A673 (cell line): ENCODE measurements at regions not wholly inside any gene's neighbourhood (a gene's known extent, or its start where the extent isn't known, plus 50 kb on each side); places are given as distances from the start of the nearest gene placed in this dataset.

Experiments
- BruUV-seq: library from RNA; stranded (reverse); fragments of 400-500 nt; replicated peaks from 2 replicates; lab custom pipeline; 2021; lab: Mats Ljungman, UMichigan
- CTCF ChIA-PET: fragments of 300-600 bp; sonication (Branson Sonifier 250); formaldehyde crosslinking; loops from one replicate; lab custom pipeline; 2022; ENCODE audit warnings: antibody characterized with exemption; lab: Charles Lee
- POLR2A ChIA-PET: fragments of 300-600 bp; sonication (Branson Sonifier 250); formaldehyde crosslinking; loops from one replicate; lab custom pipeline; 2022; ENCODE audit warnings: antibody characterized with exemption; ENCODE audit not compliant: low non-redundant PET; lab: Charles Lee
- DNase-seq: peaks from one replicate; pipeline ENCODE4 v3.0.0-alpha.2; 2015; ENCODE audit warnings: low spot score
- H3K27ac ChIP-seq: fragments of 200-600 bp; sonication (generic); 2 replicates; pipeline ENCODE4 v1.5.1; 2016; ENCODE audit warnings: mixed run types, low read depth, mild to moderate bottlenecking, mixed read lengths, antibody characterized with exemption, low read length; ENCODE audit not compliant: poor library complexity, severe bottlenecking
- H3K27me3 ChIP-seq: fragments of 200-600 bp; sonication (generic); replicated peaks from 2 replicates; pipeline ENCODE4 v1.6.1; 2017; ENCODE audit warnings: mixed run types, low read depth, mild to moderate bottlenecking, mixed read lengths, antibody characterized with exemption, low read length; ENCODE audit not compliant: insufficient read depth, poor library complexity
- H3K36me3 ChIP-seq: fragments of 200-600 bp; sonication (generic); 2 replicates; pipeline ENCODE4 v1.6.1; 2016; ENCODE audit warnings: mixed run types, mild to moderate bottlenecking, mixed read lengths, antibody characterized with exemption, low read length; ENCODE audit not compliant: insufficient read depth, poor library complexity, severe bottlenecking
- H3K4me1 ChIP-seq: fragments of 200-600 bp; sonication (generic); 2 replicates; pipeline ENCODE4 v1.6.1; 2017; ENCODE audit warnings: mixed run types, mild to moderate bottlenecking, mixed read lengths, antibody characterized with exemption, low read length; ENCODE audit not compliant: insufficient read depth, poor library complexity, severe bottlenecking
- H3K4me3 ChIP-seq: fragments of 200-600 bp; sonication (generic); 2 replicates; pipeline ENCODE4 v1.5.1; 2016; ENCODE audit warnings: low read depth, mixed run types, mild to moderate bottlenecking, mixed read lengths, low read length; ENCODE audit not compliant: poor library complexity, severe bottlenecking
- H3K9me3 ChIP-seq: fragments of 200-600 bp; sonication (generic); 2 replicates; pipeline ENCODE4 v1.6.1; 2016; ENCODE audit warnings: mixed run types, low read depth, mild to moderate bottlenecking, mixed read lengths, antibody characterized with exemption, low read length; ENCODE audit not compliant: poor library complexity, severe bottlenecking
- EZH2 ChIP-seq: fragments of 200-600 bp; sonication (generic); IDR thresholded peaks from 2 replicates; pipeline ENCODE4 v1.6.1; 2017; ENCODE audit warnings: borderline replicate concordance, low read depth, mild to moderate bottlenecking, mixed read lengths, antibody characterized with exemption, low read length; ENCODE audit not compliant: poor library complexity, severe bottlenecking
- intact Hi-C: fragments of 100-400 bp; cut with micrococcal nuclease; formaldehyde crosslinking; loops from one replicate; pipeline ENCODE4 v1.10.0; 2022; ENCODE audit not compliant: unreplicated experiment
- TF ChIP-seq, protein P1 (sequence below): fragments of 300-800, 200-600 bp; sonication (generic); conservative IDR thresholded peaks from 2 replicates; pipeline ENCODE4 v1.5.1; 2017; ENCODE audit warnings: low read depth, mild to moderate bottlenecking, antibody characterized with exemption, low read length, moderate library complexity, mixed read lengths

DNA sequence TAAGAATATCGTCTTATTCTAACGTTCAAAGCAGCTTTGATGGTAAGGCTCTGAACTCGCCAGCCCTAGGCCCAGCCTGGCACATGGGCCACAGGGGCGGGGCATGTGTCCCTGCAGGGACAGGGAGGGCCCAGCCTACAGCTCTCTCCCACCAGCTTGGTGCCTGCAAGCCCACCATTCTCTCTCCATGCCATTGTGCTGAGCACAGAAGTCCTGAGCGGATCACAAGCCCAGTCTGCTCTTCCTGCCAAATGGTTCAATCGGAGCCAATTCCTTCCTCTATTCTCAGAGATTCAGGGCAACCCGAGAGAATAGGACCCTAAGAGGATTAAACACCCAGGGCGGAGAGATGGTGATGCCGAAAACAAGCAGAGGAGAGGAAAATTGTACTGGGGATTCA is 50.3 kb upstream of the APCDD1 start:
- peak; percentile 62 for DNase-seq
- Histone ChIP-seq H3K27me3 (peaks cover 4% of the 10 kb centered on the region), H3K4me1 (peaks cover 68% of the 10 kb centered on the region), H3K27ac (no peak overlapping the region), H3K9me3 (no peaks in the 10 kb centered on the region), H3K36me3 (no peaks in the 10 kb centered on the region), H3K4me3 (no peak overlapping the region)
- BruUV-seq = no TSS peak
- TF ChIP-seq EZH2 = no peak
- TF ChIP-seq, protein P1, sequence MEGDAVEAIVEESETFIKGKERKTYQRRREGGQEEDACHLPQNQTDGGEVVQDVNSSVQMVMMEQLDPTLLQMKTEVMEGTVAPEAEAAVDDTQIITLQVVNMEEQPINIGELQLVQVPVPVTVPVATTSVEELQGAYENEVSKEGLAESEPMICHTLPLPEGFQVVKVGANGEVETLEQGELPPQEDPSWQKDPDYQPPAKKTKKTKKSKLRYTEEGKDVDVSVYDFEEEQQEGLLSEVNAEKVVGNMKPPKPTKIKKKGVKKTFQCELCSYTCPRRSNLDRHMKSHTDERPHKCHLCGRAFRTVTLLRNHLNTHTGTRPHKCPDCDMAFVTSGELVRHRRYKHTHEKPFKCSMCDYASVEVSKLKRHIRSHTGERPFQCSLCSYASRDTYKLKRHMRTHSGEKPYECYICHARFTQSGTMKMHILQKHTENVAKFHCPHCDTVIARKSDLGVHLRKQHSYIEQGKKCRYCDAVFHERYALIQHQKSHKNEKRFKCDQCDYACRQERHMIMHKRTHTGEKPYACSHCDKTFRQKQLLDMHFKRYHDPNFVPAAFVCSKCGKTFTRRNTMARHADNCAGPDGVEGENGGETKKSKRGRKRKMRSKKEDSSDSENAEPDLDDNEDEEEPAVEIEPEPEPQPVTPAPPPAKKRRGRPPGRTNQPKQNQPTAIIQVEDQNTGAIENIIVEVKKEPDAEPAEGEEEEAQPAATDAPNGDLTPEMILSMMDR = no peak
- CTCF ChIA-PET = no interaction called here
- intact Hi-C loops = loop anchor here (2.0 to 5.0 kb wide), 4 partner anchors 37 to 341 kb away; no protein-coding TSS in a partner anchor
- POLR2A ChIA-PET = interaction anchor here (0.6 kb wide), 2 partner anchors 20 to 1724 kb away, joined by 5 read pairs; no protein-coding TSS in a partner anchor
